DMS53 (cell line): ENCODE measurements at regions not wholly inside any gene's neighbourhood (a gene's known extent, or its start where the extent isn't known, plus 50 kb on each side); places are given as distances from the start of the nearest gene placed in this dataset.

ENCODE experiments used
- DNase-seq: peaks from one replicate; lab custom pipeline; 2025; lab: John Stamatoyannopoulos, UW

- DNase-seq: no peak
Measured at GRCh38 chr5:120012431-120012830, 383.1 kb downstream of the FAM170A start.

- no peak for DNase-seq
Measured at GRCh38 chr5:120014535-120014934, 385.2 kb downstream of the FAM170A start.

GRCh38 chr5:120016717-120017382 lies 387.5 kb downstream of the FAM170A start:
- no peak for DNase-seq

- DNase-seq: no peak
Measured at GRCh38 chr5:120017513-120017912, 388.2 kb downstream of the FAM170A start.

GRCh38 chr5:120035181-120035580 lies 405.8 kb downstream of the FAM170A start:
- DNase-seq: no peak

- no peak for DNase-seq
Measured at GRCh38 chr5:120035815-120036577, 406.6 kb downstream of the FAM170A start.

- DNase-seq: no peak
Measured at GRCh38 chr5:120037451-120037850, 408.1 kb downstream of the FAM170A start.

GRCh38 chr5:120039111-120039510 lies 409.8 kb downstream of the FAM170A start:
- no peak for DNase-seq

GRCh38 chr5:120043431-120043830 lies 414.1 kb downstream of the FAM170A start:
- no peak for DNase-seq

GRCh38 chr5:120052916-120053828 lies 410.9 kb upstream of the PRR16 start:
- no peak for DNase-seq

GRCh38 chr5:120053841-120054240 lies 410.3 kb upstream of the PRR16 start:
- DNase-seq: no peak

GRCh38 chr5:120055858-120056257 lies 408.2 kb upstream of the PRR16 start:
- DNase-seq: peak; percentile 67

GRCh38 chr5:120062515-120062917 lies 401.6 kb upstream of the PRR16 start:
- DNase-seq: peak; percentile 78

GRCh38 chr5:120072068-120072761 lies 391.9 kb upstream of the PRR16 start:
- DNase-seq: no peak

- peak; percentile 16 for DNase-seq
Measured at GRCh38 chr5:120073722-120074121, 390.4 kb upstream of the PRR16 start.

GRCh38 chr5:120080781-120081180 lies 383.3 kb upstream of the PRR16 start:
- DNase-seq: no peak

GRCh38 chr5:120082316-120083068 lies 381.6 kb upstream of the PRR16 start:
- DNase-seq: peak; percentile 24

- peak; percentile 72 for DNase-seq
Measured at GRCh38 chr5:120083851-120084542, 380.1 kb upstream of the PRR16 start.

GRCh38 chr5:120084543-120084870 lies 379.6 kb upstream of the PRR16 start:
- DNase-seq: no peak

- DNase-seq: no peak
Measured at GRCh38 chr5:120086081-120086480, 378.0 kb upstream of the PRR16 start.

GRCh38 chr5:120088412-120088811 lies 375.7 kb upstream of the PRR16 start:
- no peak for DNase-seq
